ENCODE measurements at regions not wholly inside any gene's neighbourhood (a gene's known extent, or its start where the extent isn't known, plus 50 kb on each side); places are given as distances from the start of the nearest gene placed in this dataset.

- no peak for TF ChIP-seq CTCF (conservative IDR thresholded peaks at IDR 0.05; ENCODE audit: low read depth, low read length)
- DNase-seq (ENCODE audit: low read depth) = no peak
Measured at GRCh38 chr13:80217614-80218456, 123.1 kb downstream of the SPRY2 start.

GRCh38 chr13:80215368-80215767, 125.6 kb downstream of the SPRY2 start:
- DNase-seq (ENCODE audit: low read depth) = no peak
- no peak overlapping the region for H3K4me3 ChIP-seq (ENCODE audit: low read depth, low read length)
- no peak for TF ChIP-seq CTCF (conservative IDR thresholded peaks at IDR 0.05; ENCODE audit: low read depth, low read length)

More at GRCh38 chr13:80217614-80218456, 123.1 kb downstream of the SPRY2 start:
- no peak overlapping the region for H3K4me3 ChIP-seq (ENCODE audit: low read depth, low read length)

- no peak for TF ChIP-seq CTCF (conservative IDR thresholded peaks at IDR 0.05; ENCODE audit: low read depth, low read length)
- no peak overlapping the region for H3K4me3 ChIP-seq (ENCODE audit: low read depth, low read length)
- DNase-seq (ENCODE audit: low read depth) = no peak
Measured at GRCh38 chr13:80214521-80214991, 126.4 kb downstream of the SPRY2 start.

GRCh38 chr13:80214050-80214449, 126.9 kb downstream of the SPRY2 start:
- no peak for TF ChIP-seq CTCF (conservative IDR thresholded peaks at IDR 0.05; ENCODE audit: low read depth, low read length)
- H3K4me3 ChIP-seq (ENCODE audit: low read depth, low read length) = no peak overlapping the region
- DNase-seq (ENCODE audit: low read depth) = no peak

GRCh38 chr13:80213201-80213600, 127.7 kb downstream of the SPRY2 start:
- no peak for TF ChIP-seq CTCF (conservative IDR thresholded peaks at IDR 0.05; ENCODE audit: low read depth, low read length)
- H3K4me3 ChIP-seq (ENCODE audit: low read depth, low read length) = no peak overlapping the region
- DNase-seq (ENCODE audit: low read depth) = no peak

GRCh38 chr13:80211566-80211965, 129.4 kb downstream of the SPRY2 start:
- DNase-seq (ENCODE audit: low read depth) = no peak
- no peak for TF ChIP-seq CTCF (conservative IDR thresholded peaks at IDR 0.05; ENCODE audit: low read depth, low read length)
- H3K4me3 ChIP-seq (ENCODE audit: low read depth, low read length) = no peak overlapping the region

- H3K4me3 ChIP-seq (ENCODE audit: low read depth, low read length) = no peak overlapping the region
- TF ChIP-seq CTCF (conservative IDR thresholded peaks at IDR 0.05; ENCODE audit: low read depth, low read length) = no peak
- no peak for DNase-seq (ENCODE audit: low read depth)
Measured at GRCh38 chr13:80204642-80205041, 136.3 kb downstream of the SPRY2 start.

Measured in epithelial cell of proximal tubule (primary cell).